ENCODE measurements at regions not wholly inside any gene's neighbourhood (a gene's known extent, or its start where the extent isn't known, plus 50 kb on each side); places are given as distances from the start of the nearest gene placed in this dataset.

GRCh38 chr10:42490368-42490767 lies 148.0 kb downstream of the ZNF33B start:
- TF ChIP-seq POLR2A (IDR thresholded peaks at IDR 0.05), result no peak
- no peak for TF ChIP-seq CTCF (IDR thresholded peaks at IDR 0.05)

All from esophagus squamous epithelium (tissue), 4 donors.